ENCODE measurements at regions not wholly inside any gene's neighbourhood (a gene's known extent, or its start where the extent isn't known, plus 50 kb on each side); places are given as distances from the start of the nearest gene placed in this dataset.

- DNase-seq: peak; percentile 73
Measured at GRCh38 chr9:10674586-10674985, 61.8 kb upstream of the PTPRD start.

- DNase-seq: no peak
Measured at GRCh38 chr9:10678010-10678409, 65.2 kb upstream of the PTPRD start.

GRCh38 chr9:10678790-10679189, 66.0 kb upstream of the PTPRD start:
- no peak for DNase-seq

GRCh38 chr9:10686943-10687342, 74.1 kb upstream of the PTPRD start:
- DNase-seq: no peak

- no peak for DNase-seq
Measured at GRCh38 chr9:10690546-10690945, 77.7 kb upstream of the PTPRD start.

GRCh38 chr9:10697044-10697443, 84.2 kb upstream of the PTPRD start:
- no peak for DNase-seq

GRCh38 chr9:10700291-10700690, 87.5 kb upstream of the PTPRD start:
- DNase-seq: no peak

- DNase-seq: no peak
Measured at GRCh38 chr9:10700915-10701314, 88.1 kb upstream of the PTPRD start.

GRCh38 chr9:10701906-10702305, 89.1 kb upstream of the PTPRD start:
- no peak for DNase-seq

GRCh38 chr9:10703139-10703538, 90.3 kb upstream of the PTPRD start:
- DNase-seq: no peak

GRCh38 chr9:10704720-10705119, 91.9 kb upstream of the PTPRD start:
- DNase-seq: peak; percentile 56

GRCh38 chr9:10705383-10705782, 92.6 kb upstream of the PTPRD start:
- no peak for DNase-seq

GRCh38 chr9:10706788-10707187, 94.0 kb upstream of the PTPRD start:
- DNase-seq: no peak

- DNase-seq: no peak
Measured at GRCh38 chr9:10721301-10721700, 108.5 kb upstream of the PTPRD start.

GRCh38 chr9:10729213-10729612, 116.4 kb upstream of the PTPRD start:
- DNase-seq: no peak

GRCh38 chr9:10744669-10745068, 131.9 kb upstream of the PTPRD start:
- DNase-seq: no peak

- DNase-seq: no peak
Measured at GRCh38 chr9:10753474-10753873, 140.7 kb upstream of the PTPRD start.

- no peak for DNase-seq
Measured at GRCh38 chr9:10764481-10764880, 151.7 kb upstream of the PTPRD start.

GRCh38 chr9:10773136-10773535, 160.3 kb upstream of the PTPRD start:
- DNase-seq: no peak

GRCh38 chr9:10774051-10774450, 161.2 kb upstream of the PTPRD start:
- no peak for DNase-seq

GRCh38 chr9:10785255-10785654, 172.5 kb upstream of the PTPRD start:
- DNase-seq: no peak

GRCh38 chr9:10793306-10793705, 180.5 kb upstream of the PTPRD start:
- no peak for DNase-seq

- DNase-seq: no peak
Measured at GRCh38 chr9:10804486-10804885, 191.7 kb upstream of the PTPRD start.

GRCh38 chr9:10806868-10807267, 194.1 kb upstream of the PTPRD start:
- no peak for DNase-seq

- no peak for DNase-seq
Measured at GRCh38 chr9:10818206-10818605, 205.4 kb upstream of the PTPRD start.

- DNase-seq: no peak
Measured at GRCh38 chr9:10835791-10836463, 223.1 kb upstream of the PTPRD start.
